ENCODE measurements at regions not wholly inside any gene's neighbourhood (a gene's known extent, or its start where the extent isn't known, plus 50 kb on each side); places are given as distances from the start of the nearest gene placed in this dataset.

DNA sequence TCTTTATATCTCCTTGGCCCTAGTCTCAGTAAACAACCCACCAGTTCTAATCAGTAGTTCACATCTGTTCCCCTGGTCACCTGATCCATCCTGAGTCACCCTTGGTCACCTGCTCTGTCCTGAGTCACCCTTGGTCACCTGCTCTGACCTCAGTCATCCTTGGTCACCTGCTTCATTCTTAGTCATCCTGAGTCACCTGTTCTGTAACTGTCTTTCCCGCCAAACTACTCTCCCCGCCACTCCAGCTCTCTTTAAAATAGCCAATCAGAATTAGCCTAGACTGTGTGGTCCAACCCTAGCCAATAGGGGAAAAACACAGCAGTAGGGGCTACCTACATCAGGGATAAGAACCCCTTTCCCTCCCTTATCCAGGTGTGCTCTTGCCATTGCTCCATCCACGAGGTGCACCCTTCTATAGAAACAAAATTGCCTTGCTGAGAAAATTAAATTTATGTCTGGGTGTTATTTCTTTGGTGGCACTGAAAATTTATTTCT, 245.4 kb upstream of the DIO3 start:
- TF ChIP-seq, protein P1, sequence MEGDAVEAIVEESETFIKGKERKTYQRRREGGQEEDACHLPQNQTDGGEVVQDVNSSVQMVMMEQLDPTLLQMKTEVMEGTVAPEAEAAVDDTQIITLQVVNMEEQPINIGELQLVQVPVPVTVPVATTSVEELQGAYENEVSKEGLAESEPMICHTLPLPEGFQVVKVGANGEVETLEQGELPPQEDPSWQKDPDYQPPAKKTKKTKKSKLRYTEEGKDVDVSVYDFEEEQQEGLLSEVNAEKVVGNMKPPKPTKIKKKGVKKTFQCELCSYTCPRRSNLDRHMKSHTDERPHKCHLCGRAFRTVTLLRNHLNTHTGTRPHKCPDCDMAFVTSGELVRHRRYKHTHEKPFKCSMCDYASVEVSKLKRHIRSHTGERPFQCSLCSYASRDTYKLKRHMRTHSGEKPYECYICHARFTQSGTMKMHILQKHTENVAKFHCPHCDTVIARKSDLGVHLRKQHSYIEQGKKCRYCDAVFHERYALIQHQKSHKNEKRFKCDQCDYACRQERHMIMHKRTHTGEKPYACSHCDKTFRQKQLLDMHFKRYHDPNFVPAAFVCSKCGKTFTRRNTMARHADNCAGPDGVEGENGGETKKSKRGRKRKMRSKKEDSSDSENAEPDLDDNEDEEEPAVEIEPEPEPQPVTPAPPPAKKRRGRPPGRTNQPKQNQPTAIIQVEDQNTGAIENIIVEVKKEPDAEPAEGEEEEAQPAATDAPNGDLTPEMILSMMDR (IDR thresholded peaks at IDR 0.05), result no peak
- no peak for TF ChIP-seq POLR2A (IDR thresholded peaks at IDR 0.05)
